ENCODE measurements at regions not wholly inside any gene's neighbourhood (a gene's known extent, or its start where the extent isn't known, plus 50 kb on each side); places are given as distances from the start of the nearest gene placed in this dataset.

- no peak for DNase-seq
- no peak for TF ChIP-seq CTCF (IDR thresholded peaks at IDR 0.05; ENCODE audit: unreplicated experiment)
These were observed 155.2 kb upstream of the PPP2R2D start for GRCh38 chr10:131745591-131745990.

GRCh38 chr10:131746241-131746711 lies 154.5 kb upstream of the PPP2R2D start:
- Mint-ChIP-seq H3K4me1 (ENCODE audit: low read depth, unreplicated experiment) (peaks cover 15% of the 10 kb centered on the region), H3K9me3 (ENCODE audit: low read depth, unreplicated experiment) (no peaks in the 10 kb centered on the region), H3K4me3 (ENCODE audit: low read depth, unreplicated experiment) (no peak overlapping the region), H3K27me3 (ENCODE audit: unreplicated experiment) (peaks cover 32% of the 10 kb centered on the region), H3K36me3 (ENCODE audit: insufficient read depth, unreplicated experiment) (peaks cover 4% of the 10 kb centered on the region), H3K27ac (ENCODE audit: unreplicated experiment) (no peak overlapping the region)
- BruUV-seq (replicated peaks) = no TSS peak
- DNase-seq = no peak
- CTCF ChIA-PET = no interaction called here
- no peak for TF ChIP-seq CTCF (IDR thresholded peaks at IDR 0.05; ENCODE audit: unreplicated experiment)
- intact Hi-C loops (cut with micrococcal nuclease; ENCODE audit: unreplicated experiment) = no loop called here

More at GRCh38 chr10:131745591-131745990, 155.2 kb upstream of the PPP2R2D start:
- intact Hi-C loops (cut with micrococcal nuclease; ENCODE audit: unreplicated experiment) = no loop called here
- Mint-ChIP-seq H3K4me3 (ENCODE audit: low read depth, unreplicated experiment) (no peak overlapping the region), H3K27ac (ENCODE audit: unreplicated experiment) (no peak overlapping the region), H3K27me3 (ENCODE audit: unreplicated experiment) (peaks cover 32% of the 10 kb centered on the region), H3K9me3 (ENCODE audit: low read depth, unreplicated experiment) (no peaks in the 10 kb centered on the region), H3K4me1 (ENCODE audit: low read depth, unreplicated experiment) (peaks cover 14% of the 10 kb centered on the region), H3K36me3 (ENCODE audit: insufficient read depth, unreplicated experiment) (peaks cover 4% of the 10 kb centered on the region)
- CTCF ChIA-PET = no interaction called here
- no TSS peak for BruUV-seq (replicated peaks)

GRCh38 chr10:131746785-131747184 lies 154.0 kb upstream of the PPP2R2D start:
- CTCF ChIA-PET = no interaction called here
- intact Hi-C loops (cut with micrococcal nuclease; ENCODE audit: unreplicated experiment) = no loop called here
- Mint-ChIP-seq H3K4me3 (ENCODE audit: low read depth, unreplicated experiment) (no peak overlapping the region), H3K4me1 (ENCODE audit: low read depth, unreplicated experiment) (peaks cover 20% of the 10 kb centered on the region), H3K36me3 (ENCODE audit: insufficient read depth, unreplicated experiment) (peaks cover 4% of the 10 kb centered on the region), H3K27ac (ENCODE audit: unreplicated experiment) (no peak overlapping the region), H3K27me3 (ENCODE audit: unreplicated experiment) (peaks cover 32% of the 10 kb centered on the region), H3K9me3 (ENCODE audit: low read depth, unreplicated experiment) (no peaks in the 10 kb centered on the region)
- no peak for DNase-seq
- BruUV-seq (replicated peaks) = no TSS peak
- TF ChIP-seq CTCF (IDR thresholded peaks at IDR 0.05; ENCODE audit: unreplicated experiment) = no peak

GRCh38 chr10:131747251-131747650 lies 153.6 kb upstream of the PPP2R2D start:
- Mint-ChIP-seq H3K4me1 (ENCODE audit: low read depth, unreplicated experiment) (peaks cover 24% of the 10 kb centered on the region), H3K36me3 (ENCODE audit: insufficient read depth, unreplicated experiment) (peaks cover 4% of the 10 kb centered on the region), H3K4me3 (ENCODE audit: low read depth, unreplicated experiment) (no peak overlapping the region), H3K9me3 (ENCODE audit: low read depth, unreplicated experiment) (no peaks in the 10 kb centered on the region), H3K27me3 (ENCODE audit: unreplicated experiment) (peaks cover 32% of the 10 kb centered on the region), H3K27ac (ENCODE audit: unreplicated experiment) (no peak overlapping the region)
- CTCF ChIA-PET = no interaction called here
- intact Hi-C loops (cut with micrococcal nuclease; ENCODE audit: unreplicated experiment) = no loop called here
- BruUV-seq (replicated peaks) = no TSS peak
- no peak for TF ChIP-seq CTCF (IDR thresholded peaks at IDR 0.05; ENCODE audit: unreplicated experiment)
- DNase-seq = no peak

Measured in Calu3 (cell line).